CD4-positive, alpha-beta memory T cell (primary cell): ENCODE measurements at regions not wholly inside any gene's neighbourhood (a gene's known extent, or its start where the extent isn't known, plus 50 kb on each side); places are given as distances from the start of the nearest gene placed in this dataset.

Experiments used
- CTCF ChIA-PET: fragments of 350-600 bp; sonication (Branson Sonifier 250); formaldehyde crosslinking; loops from one replicate; lab custom pipeline; 2021; ENCODE audit warnings: inconsistent platforms; ENCODE audit not compliant: partially characterized antibody; lab: Charles Lee
- POLR2A ChIA-PET: fragments of 350-600 bp; sonication (Branson Sonifier 250); formaldehyde crosslinking; loops from one replicate; lab custom pipeline; 2021; ENCODE audit not compliant: partially characterized antibody; lab: Charles Lee
- DNase-seq, 5 donors: peaks; one replicate each; pipeline versions ENCODE4 v3.0.0 to v3.0.0-alpha.2; 2020 to 2022; ENCODE audit warnings: mixed read lengths in 1 of 5
- H3K27ac ChIP-seq: one replicate; pipeline ENCODE4 v1.7.0; 2013; ENCODE audit warnings: low read depth, low read length
- H3K27me3 ChIP-seq: 2 replicates; pipeline ENCODE4 v1.7.0; 2013; ENCODE audit warnings: mild to moderate bottlenecking, low read length, moderate library complexity; ENCODE audit not compliant: insufficient read depth
- H3K36me3 ChIP-seq: 2 replicates; pipeline ENCODE4 v1.7.0; 2013; ENCODE audit warnings: mild to moderate bottlenecking, low read length, moderate library complexity; ENCODE audit not compliant: insufficient read depth
- H3K4me1 ChIP-seq: 2 replicates; pipeline ENCODE4 v1.7.0; 2013; ENCODE audit warnings: mild to moderate bottlenecking, low read length, moderate library complexity; ENCODE audit not compliant: insufficient read depth
- H3K4me3 ChIP-seq, 2 donors: one replicate each; pipeline ENCODE4 v1.7.0; 2013; ENCODE audit warnings: low read length in 2 of 2, mild to moderate bottlenecking in 1 of 2
- H3K9me3 ChIP-seq, 2 donors: one replicate each; pipeline ENCODE4 v1.7.0; 2013; ENCODE audit warnings: low read length in 2 of 2, control low read depth in 1 of 2; ENCODE audit not compliant: control insufficient read depth in 1 of 2
- H3K27ac Mint-ChIP-seq, 7 donors: one replicate each; pipeline ENCODE4 v1.8.0; 2020 to 2021; ENCODE audit warnings: mixed read lengths in 7 of 7, mild to moderate bottlenecking in 6 of 7, inconsistent platforms in 3 of 7, moderate library complexity in 3 of 7
- H3K27me3 Mint-ChIP-seq, 2 donors: one replicate each; pipeline ENCODE4 v1.8.0; 2020 to 2021; ENCODE audit warnings: mixed read lengths in 2 of 2
- H3K36me3 Mint-ChIP-seq, 2 donors: one replicate each; pipeline ENCODE4 v1.8.0; 2020 to 2021; ENCODE audit warnings: mixed read lengths in 2 of 2, inconsistent platforms in 1 of 2, mild to moderate bottlenecking in 1 of 2
- H3K4me1 Mint-ChIP-seq, 4 donors: one replicate each; pipeline ENCODE4 v1.8.0; 2020 to 2021; ENCODE audit warnings: mixed read lengths in 4 of 4, mild to moderate bottlenecking in 1 of 4
- H3K4me3 Mint-ChIP-seq, 8 donors: one replicate each; pipeline ENCODE4 v1.8.0; 2020 to 2021; ENCODE audit warnings: mixed read lengths in 8 of 8, mild to moderate bottlenecking in 7 of 8, moderate library complexity in 6 of 8, inconsistent platforms in 3 of 8
- H3K9me3 Mint-ChIP-seq, 8 donors: one replicate each; pipeline ENCODE4 v1.8.0; 2020 to 2021; ENCODE audit warnings: mixed read lengths in 8 of 8, mild to moderate bottlenecking in 5 of 8, inconsistent platforms in 3 of 8, moderate library complexity in 1 of 8
- intact Hi-C: fragments of 100-400 bp; cut with micrococcal nuclease; formaldehyde crosslinking; loops from one replicate; pipeline ENCODE4 v1.15.1; 2023

- no peak for DNase-seq
- Histone ChIP-seq H3K4me3 (no peak overlapping the region), H3K36me3 (no peaks in the 10 kb centered on the region), H3K27ac (no peak overlapping the region), H3K27me3 (no peaks in the 10 kb centered on the region), H3K9me3 (no peaks in the 10 kb centered on the region), H3K4me1 (no peaks in the 10 kb centered on the region)
- intact Hi-C loops, result no loop called here
- Mint-ChIP-seq H3K36me3 (no peaks in the 10 kb centered on the region), H3K9me3 (peaks cover 0 to 4% (median 0%) of the 10 kb centered on the region in 8 donors), H3K4me1 (no peaks in the 10 kb centered on the region), H3K27me3 (peaks cover 0 to 4% of the 10 kb centered on the region in 2 donors), H3K4me3 (no peak overlapping the region), H3K27ac (no peak overlapping the region)
- CTCF ChIA-PET, result no interaction called here
- POLR2A ChIA-PET, result no interaction called here
These were observed 275.5 kb downstream of the EFNB2 start for GRCh38 chr13:106259928-106260327.

- Mint-ChIP-seq H3K36me3 (no peaks in the 10 kb centered on the region), H3K9me3 (peaks cover 0 to 1% (median 0%) of the 10 kb centered on the region in 8 donors), H3K4me1 (no peaks in the 10 kb centered on the region), H3K4me3 (no peak overlapping the region), H3K27me3 (peaks cover 0 to 1% of the 10 kb centered on the region in 2 donors), H3K27ac (no peak overlapping the region)
- Histone ChIP-seq H3K4me1 (no peaks in the 10 kb centered on the region), H3K36me3 (no peaks in the 10 kb centered on the region), H3K9me3 (no peaks in the 10 kb centered on the region), H3K27ac (no peak overlapping the region), H3K4me3 (no peak overlapping the region), H3K27me3 (no peaks in the 10 kb centered on the region)
- ChIA-PET CTCF (no interaction called here), POLR2A (no interaction called here)
- no peak for DNase-seq
- intact Hi-C loops, result no loop called here
These were observed 288.7 kb downstream of the EFNB2 start for GRCh38 chr13:106246666-106247188.

GRCh38 chr13:106246242-106246641 lies 289.2 kb downstream of the EFNB2 start:
- H3K4me3 Mint-ChIP-seq, result peak overlapping the region in 1 of 8 donors; percentile 2
- Histone ChIP-seq H3K36me3 (no peaks in the 10 kb centered on the region), H3K4me1 (no peaks in the 10 kb centered on the region), H3K27ac (no peak overlapping the region), H3K9me3 (no peaks in the 10 kb centered on the region), H3K27me3 (no peaks in the 10 kb centered on the region), H3K4me3 (no peak overlapping the region)
- no peak for DNase-seq
- ChIA-PET CTCF (no interaction called here), POLR2A (no interaction called here)
- no peaks in the 10 kb centered on the region for H3K4me1 Mint-ChIP-seq
- H3K27ac Mint-ChIP-seq, result no peak overlapping the region
- H3K9me3 Mint-ChIP-seq, result peaks cover 0 to 1% (median 0%) of the 10 kb centered on the region in 8 donors
- intact Hi-C loops, result no loop called here
- no peaks in the 10 kb centered on the region for H3K36me3 Mint-ChIP-seq
- peaks cover 0 to 1% of the 10 kb centered on the region in 2 donors for H3K27me3 Mint-ChIP-seq

DNA sequence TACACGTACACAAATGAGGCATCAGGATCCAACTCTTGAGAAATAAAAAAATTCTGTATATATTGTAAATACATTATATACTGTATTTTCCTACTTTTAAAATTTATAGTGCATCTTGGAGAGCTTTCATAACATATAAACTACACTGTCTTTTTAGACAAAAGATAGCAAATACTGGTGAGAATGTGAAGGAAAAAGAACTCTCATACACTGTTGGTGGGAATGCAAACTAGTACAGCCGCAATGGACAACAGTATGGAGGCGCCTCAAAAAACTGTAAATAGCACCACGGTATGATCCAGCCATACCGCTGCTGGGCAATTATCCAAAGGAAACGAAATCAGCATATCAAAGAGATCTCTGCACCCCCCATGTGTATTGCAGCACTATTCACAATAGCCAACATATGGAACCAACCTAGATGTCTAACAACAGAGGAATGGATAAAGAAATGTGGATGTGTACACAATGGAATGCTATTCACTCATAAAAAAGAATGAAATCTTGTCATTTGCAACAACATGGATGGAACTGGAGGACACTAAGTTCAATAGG lies 292.4 kb downstream of the EFNB2 start:
- no peak overlapping the region for H3K4me3 Mint-ChIP-seq
- CTCF ChIA-PET, result no interaction called here
- Histone ChIP-seq H3K27ac (no peak overlapping the region), H3K4me1 (no peaks in the 10 kb centered on the region), H3K36me3 (no peaks in the 10 kb centered on the region), H3K27me3 (no peaks in the 10 kb centered on the region), H3K9me3 (no peaks in the 10 kb centered on the region), H3K4me3 (no peak overlapping the region)
- H3K36me3 Mint-ChIP-seq, result no peaks in the 10 kb centered on the region
- no peaks in the 10 kb centered on the region for H3K4me1 Mint-ChIP-seq
- no peak for DNase-seq
- no peaks in the 10 kb centered on the region for H3K9me3 Mint-ChIP-seq
- peaks cover 0 to 1% of the 10 kb centered on the region in 2 donors for H3K27me3 Mint-ChIP-seq
- no peak overlapping the region for H3K27ac Mint-ChIP-seq
- intact Hi-C loops, result no loop called here
- POLR2A ChIA-PET, result no interaction called here

GRCh38 chr13:106241974-106242953 lies 293.2 kb downstream of the EFNB2 start:
- POLR2A ChIA-PET, result no interaction called here
- intact Hi-C loops, result no loop called here
- no peaks in the 10 kb centered on the region for H3K36me3 Mint-ChIP-seq

DNA sequence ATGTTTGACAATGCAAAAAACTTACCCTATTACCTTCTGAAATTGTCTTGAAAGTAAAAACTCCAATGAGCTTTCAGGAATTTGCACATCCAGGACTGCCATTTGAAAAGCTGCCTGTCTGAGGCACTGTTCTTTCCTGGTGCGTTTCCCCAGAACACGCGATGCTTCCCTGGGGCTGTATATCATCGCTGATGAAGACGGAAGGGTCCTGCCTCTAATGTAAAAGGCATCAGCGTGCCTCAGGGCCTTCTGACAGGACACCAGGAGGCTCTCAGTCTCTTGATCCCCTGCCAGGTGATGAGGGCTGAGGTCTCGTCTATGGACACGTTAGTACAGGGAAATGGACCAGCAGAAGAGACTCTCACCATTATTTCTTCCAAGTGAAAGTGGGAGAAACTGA lies 296.8 kb downstream of the EFNB2 start:
- Mint-ChIP-seq H3K4me1 (no peaks in the 10 kb centered on the region), H3K27me3 (no peaks in the 10 kb centered on the region), H3K9me3 (no peaks in the 10 kb centered on the region), H3K27ac (no peak overlapping the region), H3K36me3 (no peaks in the 10 kb centered on the region), H3K4me3 (no peak overlapping the region)
- Histone ChIP-seq H3K27me3 (no peaks in the 10 kb centered on the region), H3K4me1 (no peaks in the 10 kb centered on the region), H3K4me3 (no peak overlapping the region), H3K9me3 (no peaks in the 10 kb centered on the region), H3K27ac (no peak overlapping the region), H3K36me3 (no peaks in the 10 kb centered on the region)
- intact Hi-C loops, result no loop called here
- ChIA-PET CTCF (no interaction called here), POLR2A (no interaction called here)
- DNase-seq, result no peak

More at GRCh38 chr13:106241974-106242953, 293.2 kb downstream of the EFNB2 start:
- H3K36me3 ChIP-seq, result no peaks in the 10 kb centered on the region
- no peak overlapping the region for H3K4me3 ChIP-seq
- CTCF ChIA-PET, result no interaction called here
- Mint-ChIP-seq H3K9me3 (no peaks in the 10 kb centered on the region), H3K4me1 (no peaks in the 10 kb centered on the region), H3K4me3 (no peak overlapping the region), H3K27ac (no peak overlapping the region), H3K27me3 (peaks cover 0 to 1% of the 10 kb centered on the region in 2 donors)
- no peak for DNase-seq
- H3K27ac ChIP-seq, result no peak overlapping the region
- H3K4me1 ChIP-seq, result no peaks in the 10 kb centered on the region
- no peaks in the 10 kb centered on the region for H3K9me3 ChIP-seq
- H3K27me3 ChIP-seq, result no peaks in the 10 kb centered on the region

GRCh38 chr13:106234636-106235035 lies 300.8 kb downstream of the EFNB2 start:
- no peaks in the 10 kb centered on the region for H3K9me3 ChIP-seq
- H3K4me1 ChIP-seq, result no peaks in the 10 kb centered on the region
- intact Hi-C loops, result loop anchor here (1.0 kb wide), 1 partner anchor 45 kb away; no protein-coding TSS in a partner anchor
- H3K27ac ChIP-seq, result no peak overlapping the region
- no peak for DNase-seq
- Mint-ChIP-seq H3K36me3 (no peaks in the 10 kb centered on the region), H3K27ac (no peak overlapping the region), H3K9me3 (peaks cover 0 to 4% (median under 1%) of the 10 kb centered on the region in 8 donors), H3K27me3 (no peaks in the 10 kb centered on the region), H3K4me1 (no peaks in the 10 kb centered on the region), H3K4me3 (no peak overlapping the region)
- no peak overlapping the region for H3K4me3 ChIP-seq
- CTCF ChIA-PET, result no interaction called here
- POLR2A ChIA-PET, result no interaction called here
- no peaks in the 10 kb centered on the region for H3K36me3 ChIP-seq
- no peaks in the 10 kb centered on the region for H3K27me3 ChIP-seq
